Epithelial cell of proximal tubule (primary cell): ENCODE measurements at regions not wholly inside any gene's neighbourhood (a gene's known extent, or its start where the extent isn't known, plus 50 kb on each side); places are given as distances from the start of the nearest gene placed in this dataset.

ENCODE experiments used
- DNase-seq: peaks from one replicate; pipeline ENCODE4 v3.0.0-alpha.2; 2011; ENCODE audit warnings: low read depth
- H3K4me3 ChIP-seq: 2 replicates; pipeline ENCODE4 v1.5.1; 2011; ENCODE audit warnings: low read depth, mild to moderate bottlenecking, low read length
- TF ChIP-seq, protein P1 (sequence below): conservative IDR thresholded peaks from 2 replicates; pipeline ENCODE4 v1.5.1; 2012; ENCODE audit warnings: low read depth, mild to moderate bottlenecking, low read length

DNA sequence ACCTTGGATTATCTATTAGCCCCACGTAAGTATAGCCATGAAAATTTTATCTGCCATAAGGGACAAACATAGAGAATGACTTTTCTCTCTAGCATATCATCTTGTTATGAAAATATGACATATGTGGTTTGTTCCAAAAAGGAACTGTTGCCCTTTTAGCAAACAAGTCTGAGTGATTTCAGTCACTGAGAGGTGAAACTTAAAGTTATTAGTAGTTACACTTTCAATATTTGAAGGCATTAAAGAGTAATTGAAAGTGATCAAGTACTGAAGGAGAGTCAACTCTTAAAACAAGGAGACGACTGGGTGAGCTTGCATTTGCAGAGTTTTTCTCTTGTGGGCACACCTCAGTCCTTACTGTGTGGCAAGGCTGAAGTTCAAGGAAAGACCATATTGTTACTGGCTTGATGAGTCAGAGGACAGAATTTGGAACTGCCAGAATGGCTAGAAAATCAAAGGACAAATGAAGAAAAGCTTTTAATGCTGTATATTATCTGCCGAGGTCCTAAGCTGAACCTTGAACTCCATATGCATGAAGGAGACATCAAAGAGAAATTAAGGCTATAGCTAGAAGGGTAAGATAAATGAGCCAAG, 205.1 kb upstream of the EMCN start:
- TF ChIP-seq, protein P1, sequence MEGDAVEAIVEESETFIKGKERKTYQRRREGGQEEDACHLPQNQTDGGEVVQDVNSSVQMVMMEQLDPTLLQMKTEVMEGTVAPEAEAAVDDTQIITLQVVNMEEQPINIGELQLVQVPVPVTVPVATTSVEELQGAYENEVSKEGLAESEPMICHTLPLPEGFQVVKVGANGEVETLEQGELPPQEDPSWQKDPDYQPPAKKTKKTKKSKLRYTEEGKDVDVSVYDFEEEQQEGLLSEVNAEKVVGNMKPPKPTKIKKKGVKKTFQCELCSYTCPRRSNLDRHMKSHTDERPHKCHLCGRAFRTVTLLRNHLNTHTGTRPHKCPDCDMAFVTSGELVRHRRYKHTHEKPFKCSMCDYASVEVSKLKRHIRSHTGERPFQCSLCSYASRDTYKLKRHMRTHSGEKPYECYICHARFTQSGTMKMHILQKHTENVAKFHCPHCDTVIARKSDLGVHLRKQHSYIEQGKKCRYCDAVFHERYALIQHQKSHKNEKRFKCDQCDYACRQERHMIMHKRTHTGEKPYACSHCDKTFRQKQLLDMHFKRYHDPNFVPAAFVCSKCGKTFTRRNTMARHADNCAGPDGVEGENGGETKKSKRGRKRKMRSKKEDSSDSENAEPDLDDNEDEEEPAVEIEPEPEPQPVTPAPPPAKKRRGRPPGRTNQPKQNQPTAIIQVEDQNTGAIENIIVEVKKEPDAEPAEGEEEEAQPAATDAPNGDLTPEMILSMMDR: no peak
- no peak for DNase-seq
- no peak overlapping the region for H3K4me3 ChIP-seq

DNA sequence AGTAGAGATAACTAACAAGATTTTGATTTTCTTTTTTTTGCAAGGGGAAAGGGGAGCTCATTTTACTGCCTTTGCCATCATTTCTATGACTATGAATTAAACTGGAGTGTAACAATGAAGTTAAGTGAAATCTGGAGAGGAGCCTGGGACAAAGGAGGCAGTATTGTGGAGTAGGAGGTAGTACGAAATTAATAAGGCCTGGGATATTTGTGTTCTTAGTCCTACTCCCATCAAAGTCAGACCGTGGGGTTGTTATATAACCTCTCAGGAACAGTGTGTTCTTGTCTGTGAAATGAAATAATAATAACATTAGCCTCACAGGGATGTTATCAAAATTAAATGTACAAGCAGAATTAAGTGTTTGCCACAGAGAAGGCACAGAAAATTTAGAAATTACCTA, 204.3 kb upstream of the EMCN start:
- no peak overlapping the region for H3K4me3 ChIP-seq
- DNase-seq: no peak
- TF ChIP-seq, protein P1: no peak

DNA sequence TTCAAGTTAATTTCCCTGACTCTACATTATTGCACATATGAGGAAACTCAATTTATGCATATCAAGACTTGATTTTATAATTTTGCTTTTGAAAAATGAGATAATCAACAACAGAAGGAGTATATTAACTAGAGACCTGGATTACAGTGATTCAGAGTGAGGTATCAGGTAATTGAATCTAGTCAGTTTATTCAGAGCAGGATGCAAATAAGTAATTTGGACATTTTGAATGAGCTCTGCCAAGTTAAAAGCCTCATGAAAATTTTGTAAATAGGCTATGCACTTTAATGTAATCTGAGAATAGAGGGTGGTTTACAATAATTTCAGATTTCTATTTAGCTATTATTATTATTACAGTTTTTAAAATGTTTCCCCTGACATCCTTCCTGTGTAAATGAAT, 203.7 kb upstream of the EMCN start:
- no peak overlapping the region for H3K4me3 ChIP-seq
- no peak for DNase-seq
- TF ChIP-seq, protein P1: no peak

DNA sequence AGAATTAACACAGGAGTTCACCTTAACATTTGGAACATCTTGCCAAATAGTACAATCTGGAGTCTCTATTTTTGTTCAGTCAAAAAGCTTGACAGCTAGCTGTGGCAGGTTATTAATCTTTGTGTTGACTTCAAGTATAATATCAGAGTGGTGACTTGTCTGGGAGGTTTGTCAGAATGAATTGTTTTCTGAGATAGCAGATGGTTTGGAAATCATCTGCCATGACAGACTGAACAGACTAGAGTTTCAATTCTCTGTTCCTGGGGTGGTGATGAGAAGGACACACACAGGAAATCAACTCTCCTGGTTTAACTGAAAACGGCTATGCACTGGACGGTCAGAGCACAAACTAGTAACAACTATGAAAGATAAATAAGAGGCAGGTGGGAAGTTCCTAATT, 203.3 kb upstream of the EMCN start:
- H3K4me3 ChIP-seq: no peak overlapping the region
- DNase-seq: no peak
- TF ChIP-seq, protein P1: no peak

DNA sequence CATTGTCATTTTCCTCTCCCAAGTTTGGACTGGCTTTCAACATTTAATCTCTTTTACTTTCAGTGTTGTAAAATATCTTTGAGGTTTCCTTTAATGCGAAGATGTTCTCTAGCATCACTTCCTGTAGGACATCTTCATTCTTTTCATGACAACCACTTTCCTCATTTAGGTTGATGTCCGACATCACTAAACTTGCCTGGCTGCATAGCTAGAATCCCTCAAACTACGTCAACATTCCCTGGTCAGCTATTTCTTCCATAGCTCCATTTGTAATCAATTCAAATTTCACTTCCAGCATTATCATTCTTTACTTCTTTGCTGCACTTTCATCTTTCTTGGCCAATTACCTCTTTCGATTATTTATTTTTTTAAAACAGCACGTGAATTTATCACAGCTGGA, 198.6 kb upstream of the EMCN start:
- DNase-seq: no peak
- TF ChIP-seq, protein P1: no peak
- H3K4me3 ChIP-seq: no peak overlapping the region

DNA sequence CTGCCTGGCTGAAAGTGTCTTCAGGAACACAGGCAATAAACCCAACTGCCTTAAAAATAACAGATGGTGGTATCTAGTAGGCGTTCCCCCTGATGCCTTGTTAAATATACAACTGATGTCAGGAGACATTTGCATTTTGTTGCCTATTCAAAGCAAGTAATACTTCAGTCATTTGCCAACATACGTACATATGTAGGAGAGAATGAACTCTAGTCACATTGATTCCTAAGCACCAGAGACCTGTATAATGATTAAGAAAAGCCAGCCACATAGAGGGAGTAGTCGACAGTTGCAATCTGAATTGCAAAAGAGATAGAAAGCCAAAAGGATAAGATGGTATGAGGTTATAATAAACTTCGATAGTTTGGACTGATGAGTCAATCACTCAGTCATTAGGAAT, 191.0 kb upstream of the EMCN start:
- TF ChIP-seq, protein P1: no peak
- no peak for DNase-seq

DNA sequence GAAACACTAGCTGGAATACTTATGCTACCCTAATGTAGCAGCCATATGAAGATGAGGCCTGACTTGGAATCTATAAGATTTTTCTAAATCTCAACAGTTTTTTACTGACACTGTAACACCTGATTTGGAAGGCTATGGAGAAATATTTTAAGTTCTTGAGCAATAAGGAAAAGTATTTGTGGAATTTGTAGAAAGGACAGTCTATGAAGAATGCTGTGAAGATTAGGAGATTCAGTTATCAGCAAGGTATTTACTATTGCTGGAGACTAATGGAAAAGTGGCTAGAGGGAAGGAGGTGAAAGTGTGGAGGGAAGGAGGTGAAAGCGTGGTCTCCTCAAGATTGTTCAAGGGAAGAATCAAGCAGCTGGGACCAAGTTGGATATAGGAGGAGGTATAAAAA, 190.0 kb upstream of the EMCN start:
- DNase-seq: no peak
- no peak overlapping the region for H3K4me3 ChIP-seq
- TF ChIP-seq, protein P1: no peak

More for the DNA sequence above, 191.0 kb upstream of the EMCN start:
- H3K4me3 ChIP-seq: no peak overlapping the region
